ENCODE measurements at regions not wholly inside any gene's neighbourhood (a gene's known extent, or its start where the extent isn't known, plus 50 kb on each side); places are given as distances from the start of the nearest gene placed in this dataset.

DNA sequence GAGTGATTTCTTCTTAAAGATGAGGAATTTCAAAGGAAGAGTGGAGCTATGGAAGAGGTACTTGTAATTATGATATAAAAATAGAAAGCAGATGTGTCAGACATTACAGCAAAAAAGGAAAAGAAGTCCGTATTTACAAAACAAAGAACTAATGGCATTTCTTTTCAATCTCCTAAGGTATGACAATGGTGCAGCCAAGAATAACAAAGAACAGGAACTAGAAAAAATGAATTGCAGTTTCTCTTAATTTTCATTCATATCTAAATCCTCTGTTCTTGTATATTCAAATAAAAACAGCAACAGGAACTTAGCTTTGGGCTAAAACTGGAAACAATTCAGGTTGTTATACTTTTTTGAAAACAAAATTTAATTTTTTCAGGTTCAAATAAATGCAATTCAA lies 105.1 kb downstream of the SPRY1 start:
- in situ Hi-C loops (cut with HindIII; ENCODE audit: low pct_ligation_motif_present, low sequenced_read_pairs): no loop called here
- Histone ChIP-seq H3K4me3 (ENCODE audit: low read depth, low read length) (no peak overlapping the region), H3K27ac (no peak overlapping the region), H3K27me3 (replicated peaks) (no peaks in the 10 kb centered on the region), H3K36me3 (replicated peaks) (no peaks in the 10 kb centered on the region)
- TF ChIP-seq, protein P1, sequence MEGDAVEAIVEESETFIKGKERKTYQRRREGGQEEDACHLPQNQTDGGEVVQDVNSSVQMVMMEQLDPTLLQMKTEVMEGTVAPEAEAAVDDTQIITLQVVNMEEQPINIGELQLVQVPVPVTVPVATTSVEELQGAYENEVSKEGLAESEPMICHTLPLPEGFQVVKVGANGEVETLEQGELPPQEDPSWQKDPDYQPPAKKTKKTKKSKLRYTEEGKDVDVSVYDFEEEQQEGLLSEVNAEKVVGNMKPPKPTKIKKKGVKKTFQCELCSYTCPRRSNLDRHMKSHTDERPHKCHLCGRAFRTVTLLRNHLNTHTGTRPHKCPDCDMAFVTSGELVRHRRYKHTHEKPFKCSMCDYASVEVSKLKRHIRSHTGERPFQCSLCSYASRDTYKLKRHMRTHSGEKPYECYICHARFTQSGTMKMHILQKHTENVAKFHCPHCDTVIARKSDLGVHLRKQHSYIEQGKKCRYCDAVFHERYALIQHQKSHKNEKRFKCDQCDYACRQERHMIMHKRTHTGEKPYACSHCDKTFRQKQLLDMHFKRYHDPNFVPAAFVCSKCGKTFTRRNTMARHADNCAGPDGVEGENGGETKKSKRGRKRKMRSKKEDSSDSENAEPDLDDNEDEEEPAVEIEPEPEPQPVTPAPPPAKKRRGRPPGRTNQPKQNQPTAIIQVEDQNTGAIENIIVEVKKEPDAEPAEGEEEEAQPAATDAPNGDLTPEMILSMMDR (IDR thresholded peaks at IDR 0.05; ENCODE audit: low read depth, low read length, missing control alignments): no peak
- no peak for DNase-seq

DNA sequence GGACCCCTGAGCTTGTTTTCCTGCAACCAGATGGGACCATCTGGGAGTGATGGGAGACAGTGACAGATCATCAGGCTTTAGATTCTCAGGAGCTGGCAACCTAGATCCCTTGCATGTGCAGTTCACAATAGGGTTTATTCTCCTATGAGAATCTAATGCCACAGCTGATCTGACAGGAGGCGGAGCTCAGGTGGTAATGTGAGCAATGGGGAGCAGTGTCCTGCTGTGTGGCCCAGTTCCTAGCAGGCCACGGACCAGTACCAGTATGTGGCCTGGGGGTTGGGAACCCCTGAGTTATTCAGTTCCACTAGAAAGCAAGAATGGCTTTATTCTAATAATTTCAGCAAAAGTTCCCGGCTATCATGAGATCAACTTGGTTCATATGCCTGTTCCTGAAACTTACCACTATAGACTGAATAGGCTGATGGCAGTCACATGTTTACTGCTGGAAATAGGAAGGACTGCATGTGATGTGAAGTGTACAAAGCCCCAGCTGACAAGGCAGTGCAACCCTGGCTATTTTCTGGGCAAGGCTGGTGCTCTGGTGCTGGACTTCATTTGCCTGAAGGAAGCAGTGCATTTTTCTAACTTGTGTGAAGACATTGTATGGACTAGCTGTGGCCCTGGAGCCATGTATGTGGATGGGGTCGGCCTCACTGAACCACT lies 107.2 kb downstream of the SPRY1 start:
- no peak for DNase-seq
- in situ Hi-C loops (cut with HindIII; ENCODE audit: low pct_ligation_motif_present, low sequenced_read_pairs): no loop called here
- H3K4me3 ChIP-seq (ENCODE audit: low read depth, low read length): no peak overlapping the region
- H3K27ac ChIP-seq: no peak overlapping the region
- TF ChIP-seq, protein P1 (IDR thresholded peaks at IDR 0.05; ENCODE audit: low read depth, low read length, missing control alignments): no peak
- no peaks in the 10 kb centered on the region for H3K27me3 ChIP-seq (replicated peaks)
- no peaks in the 10 kb centered on the region for H3K36me3 ChIP-seq (replicated peaks)

DNA sequence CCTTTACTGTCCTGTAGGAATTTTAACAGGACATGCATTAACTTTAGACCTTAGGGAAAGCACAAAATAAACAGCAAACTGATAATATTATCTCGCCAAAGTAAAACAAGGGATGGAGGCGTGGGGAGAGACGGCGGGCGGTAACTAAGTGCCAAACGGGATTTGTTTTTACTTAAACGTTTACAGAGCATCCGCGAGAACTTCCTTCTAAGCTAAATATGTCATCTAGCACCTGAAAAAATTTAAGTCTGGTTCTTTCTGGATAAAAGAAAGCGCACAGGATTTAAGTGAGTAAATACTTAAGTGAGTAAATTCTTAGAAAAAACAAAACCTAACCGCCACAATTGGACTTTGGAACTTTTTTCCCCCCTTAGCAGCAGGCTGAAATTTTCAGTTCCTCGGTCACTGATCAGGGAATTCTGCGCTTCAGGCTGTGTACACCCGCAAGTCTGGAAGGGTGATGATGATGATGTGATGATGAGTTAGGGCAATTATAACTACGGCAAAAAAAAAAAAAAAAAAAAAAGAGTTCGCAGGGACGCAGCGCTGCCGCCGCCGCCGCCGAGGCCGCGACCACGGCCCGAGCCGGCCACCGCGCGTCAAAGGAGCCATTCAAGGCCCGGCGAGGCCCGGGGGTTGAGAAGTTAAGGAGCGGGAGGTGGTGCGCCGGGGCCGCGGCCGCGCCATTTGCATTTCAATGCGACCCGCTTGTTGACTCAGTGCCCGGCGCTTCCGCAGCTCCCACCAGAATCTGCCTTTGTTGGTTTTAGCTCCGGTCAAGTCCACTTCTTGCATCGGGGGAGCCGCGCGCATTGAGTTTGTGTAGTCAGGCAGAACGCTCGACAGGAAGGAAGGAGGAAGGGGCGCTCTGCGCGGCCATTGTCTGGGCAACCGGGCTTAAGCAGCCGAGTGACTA lies 108.8 kb downstream of the SPRY1 start:
- TF ChIP-seq, protein P1 (IDR thresholded peaks at IDR 0.05; ENCODE audit: low read depth, low read length, missing control alignments): peak; percentile 15
- H3K36me3 ChIP-seq (replicated peaks): no peaks in the 10 kb centered on the region
- in situ Hi-C loops (cut with HindIII; ENCODE audit: low pct_ligation_motif_present, low sequenced_read_pairs): no loop called here
- DNase-seq: peak; percentile 48
- peak overlapping the region; percentile 65 for H3K4me3 ChIP-seq (ENCODE audit: low read depth, low read length)
- peak overlapping the region; percentile 1 for H3K27ac ChIP-seq
- no peaks in the 10 kb centered on the region for H3K27me3 ChIP-seq (replicated peaks)

DNA sequence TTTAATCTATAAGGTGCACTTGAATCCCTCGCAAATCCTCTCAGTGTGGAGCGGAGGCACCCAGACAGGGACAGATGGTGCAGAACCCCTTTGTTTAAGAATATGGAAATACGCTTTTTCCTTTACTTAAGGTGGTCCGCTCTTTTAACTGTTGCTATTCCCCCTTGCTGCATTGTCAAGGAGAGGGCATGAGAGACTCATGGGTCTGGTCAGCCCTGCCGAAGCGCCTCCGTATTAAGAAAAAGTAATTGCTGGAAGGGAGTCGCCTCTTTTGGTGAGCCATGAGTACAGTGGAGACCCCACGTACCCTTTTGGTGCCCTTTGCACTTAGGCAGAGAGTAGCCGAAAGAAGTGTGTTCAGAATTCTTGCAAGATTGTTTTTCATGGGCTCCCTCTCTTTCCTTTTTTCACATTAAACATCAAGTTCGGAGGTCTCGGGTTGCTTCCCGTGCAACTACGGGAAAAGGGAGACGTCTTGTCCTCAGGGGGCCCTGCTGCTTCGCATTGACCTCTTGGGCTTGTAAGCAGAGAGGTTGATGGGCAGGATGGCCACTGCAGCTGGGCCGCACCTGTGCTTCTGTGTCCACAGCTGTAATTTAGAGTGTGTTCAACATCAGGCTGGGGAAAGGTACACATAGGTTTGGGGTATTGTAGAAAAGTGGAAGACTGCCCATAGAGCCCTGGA lies 109.6 kb downstream of the SPRY1 start:
- in situ Hi-C loops (cut with HindIII; ENCODE audit: low pct_ligation_motif_present, low sequenced_read_pairs): no loop called here
- Histone ChIP-seq H3K36me3 (replicated peaks) (no peaks in the 10 kb centered on the region), H3K27ac (peak overlapping the region; percentile 1), H3K4me3 (ENCODE audit: low read depth, low read length) (peak overlapping the region; percentile 65), H3K27me3 (replicated peaks) (no peaks in the 10 kb centered on the region)
- DNase-seq: no peak
- TF ChIP-seq, protein P1 (IDR thresholded peaks at IDR 0.05; ENCODE audit: low read depth, low read length, missing control alignments): no peak

DNA sequence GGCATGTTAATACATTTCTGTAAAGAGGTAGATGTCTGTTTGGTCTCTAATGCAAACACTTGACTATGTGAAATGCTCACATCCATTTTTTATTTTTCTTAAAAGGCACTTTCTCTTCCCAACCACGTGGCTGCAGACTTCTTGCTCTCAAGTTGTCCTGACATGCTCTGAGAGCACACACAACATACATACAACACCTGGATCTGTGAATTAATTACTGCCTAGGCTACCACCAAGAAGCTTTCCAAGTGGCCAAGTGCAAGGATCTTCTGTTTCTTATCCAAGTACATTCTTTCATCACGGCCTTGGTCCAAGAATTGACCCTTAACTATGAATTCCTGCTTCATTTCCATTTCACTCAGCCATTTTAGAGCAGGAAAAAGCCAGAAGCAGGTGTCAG lies 110.8 kb downstream of the SPRY1 start:
- TF ChIP-seq, protein P1 (IDR thresholded peaks at IDR 0.05; ENCODE audit: low read depth, low read length, missing control alignments): no peak
- Histone ChIP-seq H3K4me3 (ENCODE audit: low read depth, low read length) (no peak overlapping the region), H3K27ac (no peak overlapping the region), H3K36me3 (replicated peaks) (no peaks in the 10 kb centered on the region), H3K27me3 (replicated peaks) (no peaks in the 10 kb centered on the region)
- in situ Hi-C loops (cut with HindIII; ENCODE audit: low pct_ligation_motif_present, low sequenced_read_pairs): no loop called here
- no peak for DNase-seq

Data from brain microvascular endothelial cell (primary cell).